ENCODE measurements at regions not wholly inside any gene's neighbourhood (a gene's known extent, or its start where the extent isn't known, plus 50 kb on each side); places are given as distances from the start of the nearest gene placed in this dataset.

DNA sequence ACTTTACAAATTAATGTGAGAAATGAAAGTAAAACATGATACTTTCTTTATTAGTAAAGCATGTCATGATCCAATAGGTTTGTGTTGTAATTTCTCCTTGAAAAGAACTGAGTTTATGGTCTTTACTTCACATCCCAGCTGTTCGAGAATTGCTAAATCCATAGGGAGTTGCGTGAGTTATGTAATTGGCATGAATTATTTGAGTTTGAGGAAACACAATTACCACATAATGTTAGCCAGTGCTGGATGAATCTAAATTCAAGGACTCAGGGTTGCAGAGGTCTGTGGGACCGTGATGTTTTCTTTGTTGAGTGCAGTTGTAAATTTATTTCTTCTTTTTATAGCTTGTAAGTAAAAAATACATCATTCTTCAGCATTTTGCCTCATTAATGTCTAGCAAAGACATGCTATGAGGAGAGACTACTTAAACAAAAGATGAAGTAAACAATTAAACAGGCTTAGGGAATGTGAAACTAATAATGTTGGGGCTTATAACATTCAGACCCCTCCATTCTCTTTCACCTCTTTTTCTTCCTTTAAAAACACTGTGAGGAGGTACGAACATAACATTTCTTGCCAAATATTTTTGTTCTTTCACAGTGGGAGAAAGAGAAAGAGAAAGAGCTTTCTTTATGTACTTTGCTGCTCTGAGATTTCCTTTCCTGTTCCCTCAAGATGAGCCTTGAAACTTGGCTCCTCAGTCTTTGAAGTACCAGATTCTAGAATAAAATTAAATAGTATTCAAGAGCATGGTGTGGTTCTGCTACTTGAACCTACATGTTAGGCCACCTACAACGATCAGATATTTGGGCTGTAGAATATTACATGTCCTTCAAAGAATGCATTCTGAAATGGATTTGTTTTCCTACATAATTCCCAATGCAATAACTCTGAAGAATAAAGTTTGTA is 159.6 kb upstream of the ANK2 start:
- TF ChIP-seq, protein P1, sequence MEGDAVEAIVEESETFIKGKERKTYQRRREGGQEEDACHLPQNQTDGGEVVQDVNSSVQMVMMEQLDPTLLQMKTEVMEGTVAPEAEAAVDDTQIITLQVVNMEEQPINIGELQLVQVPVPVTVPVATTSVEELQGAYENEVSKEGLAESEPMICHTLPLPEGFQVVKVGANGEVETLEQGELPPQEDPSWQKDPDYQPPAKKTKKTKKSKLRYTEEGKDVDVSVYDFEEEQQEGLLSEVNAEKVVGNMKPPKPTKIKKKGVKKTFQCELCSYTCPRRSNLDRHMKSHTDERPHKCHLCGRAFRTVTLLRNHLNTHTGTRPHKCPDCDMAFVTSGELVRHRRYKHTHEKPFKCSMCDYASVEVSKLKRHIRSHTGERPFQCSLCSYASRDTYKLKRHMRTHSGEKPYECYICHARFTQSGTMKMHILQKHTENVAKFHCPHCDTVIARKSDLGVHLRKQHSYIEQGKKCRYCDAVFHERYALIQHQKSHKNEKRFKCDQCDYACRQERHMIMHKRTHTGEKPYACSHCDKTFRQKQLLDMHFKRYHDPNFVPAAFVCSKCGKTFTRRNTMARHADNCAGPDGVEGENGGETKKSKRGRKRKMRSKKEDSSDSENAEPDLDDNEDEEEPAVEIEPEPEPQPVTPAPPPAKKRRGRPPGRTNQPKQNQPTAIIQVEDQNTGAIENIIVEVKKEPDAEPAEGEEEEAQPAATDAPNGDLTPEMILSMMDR (IDR thresholded peaks at IDR 0.05): no peak
- no peak for TF ChIP-seq POLR2AphosphoS5 (IDR thresholded peaks at IDR 0.05)
- TF ChIP-seq POLR2A (IDR thresholded peaks at IDR 0.05): no peak

Data from gastroesophageal sphincter (tissue), 3 donors.